ENCODE measurements at regions not wholly inside any gene's neighbourhood (a gene's known extent, or its start where the extent isn't known, plus 50 kb on each side); places are given as distances from the start of the nearest gene placed in this dataset.
A peak's percentile ranks its signal among the peaks of the same experiment; 100 is the strongest.

GRCh38 chr2:43109261-43109743 is 117.1 kb downstream of the ZFP36L2 start:
- peak in 2 of 56 donors; percentile 20 to 58 for DNase-seq

GRCh38 chr2:43107679-43108078 is 118.7 kb downstream of the ZFP36L2 start:
- DNase-seq: no peak

GRCh38 chr2:43106559-43107527 is 119.6 kb downstream of the ZFP36L2 start:
- DNase-seq: peak in 20 of 56 donors; percentile 27 to 69 (median 52)

DNA sequence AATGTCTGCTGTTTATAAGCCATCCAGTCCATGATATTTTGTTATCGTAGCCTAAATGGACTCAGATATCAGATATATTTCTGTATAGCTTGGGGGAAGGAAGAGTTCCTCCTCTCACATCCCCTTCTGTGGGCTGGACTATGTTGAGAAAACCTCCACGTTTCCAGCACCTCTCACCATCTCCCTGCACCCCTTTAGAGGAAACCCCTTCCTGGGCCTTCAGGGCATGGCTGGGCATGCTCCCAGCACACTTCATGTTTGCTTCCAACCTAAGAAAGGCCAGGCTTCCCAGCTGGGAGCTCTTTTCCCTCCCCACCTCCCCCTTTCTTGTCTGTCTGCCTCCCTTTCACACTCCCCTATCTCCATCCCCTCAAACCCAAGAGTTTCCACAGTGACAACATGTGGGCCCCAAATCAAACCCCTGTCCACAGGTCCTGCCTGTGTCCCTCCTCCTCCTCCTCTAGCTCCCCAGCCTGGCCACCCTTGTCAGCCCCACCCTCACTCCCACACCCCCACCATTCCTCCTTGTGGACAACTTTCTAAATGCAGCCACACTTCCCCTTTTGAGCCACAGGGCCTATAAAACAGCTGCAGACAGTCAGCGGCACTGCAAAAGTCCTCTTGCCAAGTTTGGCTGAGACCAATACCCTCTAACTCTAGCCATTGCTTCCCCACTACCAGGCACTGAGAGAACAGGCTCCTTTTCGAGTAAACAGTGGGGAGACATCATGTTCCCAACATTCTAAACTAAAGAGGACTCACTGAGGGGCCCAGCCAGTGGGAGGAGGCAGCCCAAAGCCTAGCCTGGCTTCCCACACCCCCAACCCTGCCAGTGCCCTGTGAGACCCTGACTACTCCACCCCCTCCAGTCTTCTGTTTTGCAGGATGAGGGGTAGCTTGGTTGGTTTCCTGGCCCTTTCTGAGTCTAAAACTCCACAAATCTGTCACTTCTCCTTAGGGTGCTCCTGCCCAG is 120.5 kb downstream of the ZFP36L2 start:
- peak in 11 of 56 donors; percentile 27 to 53 (median 34) for DNase-seq

GRCh38 chr2:43104763-43105162 is 121.6 kb downstream of the ZFP36L2 start:
- DNase-seq: no peak

DNA sequence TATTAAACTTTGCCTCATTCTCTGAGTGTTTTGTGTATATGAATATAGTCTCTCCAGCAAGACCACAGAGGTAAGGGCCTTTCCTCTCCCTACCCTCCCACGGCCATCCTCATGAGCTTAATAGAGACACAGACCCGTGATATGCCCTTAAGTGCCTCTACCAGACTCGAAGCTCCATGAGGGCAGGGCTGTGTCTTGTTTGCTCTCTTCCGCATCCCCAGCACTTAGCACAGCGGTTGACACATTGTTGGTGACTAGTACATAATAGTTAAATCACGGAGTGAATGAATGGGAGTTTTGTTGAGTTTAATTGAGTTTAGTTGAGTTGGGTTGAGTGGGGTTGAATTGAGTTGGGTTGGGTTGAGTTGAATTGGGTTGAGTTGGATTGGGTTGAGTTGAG is 122.3 kb downstream of the ZFP36L2 start:
- DNase-seq: no peak

DNA sequence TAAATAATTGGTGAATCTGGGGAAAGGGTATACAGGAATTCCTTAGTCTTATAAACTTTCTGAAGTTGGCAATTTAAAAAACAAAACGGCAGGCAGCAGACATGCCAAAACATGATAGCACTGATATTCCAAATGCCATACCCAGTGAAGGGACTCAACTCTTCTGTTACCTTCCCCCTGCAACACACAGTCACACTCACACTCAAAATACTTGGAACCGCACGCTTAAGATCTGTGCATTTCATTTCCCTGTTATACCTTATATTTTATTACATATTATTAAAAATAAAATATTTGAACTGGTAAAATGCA is 123.4 kb downstream of the ZFP36L2 start:
- no peak for DNase-seq

- peak in 14 of 56 donors; percentile 23 to 60 (median 42) for DNase-seq
Measured at GRCh38 chr2:43102366-43103092, 123.9 kb downstream of the ZFP36L2 start.

DNA sequence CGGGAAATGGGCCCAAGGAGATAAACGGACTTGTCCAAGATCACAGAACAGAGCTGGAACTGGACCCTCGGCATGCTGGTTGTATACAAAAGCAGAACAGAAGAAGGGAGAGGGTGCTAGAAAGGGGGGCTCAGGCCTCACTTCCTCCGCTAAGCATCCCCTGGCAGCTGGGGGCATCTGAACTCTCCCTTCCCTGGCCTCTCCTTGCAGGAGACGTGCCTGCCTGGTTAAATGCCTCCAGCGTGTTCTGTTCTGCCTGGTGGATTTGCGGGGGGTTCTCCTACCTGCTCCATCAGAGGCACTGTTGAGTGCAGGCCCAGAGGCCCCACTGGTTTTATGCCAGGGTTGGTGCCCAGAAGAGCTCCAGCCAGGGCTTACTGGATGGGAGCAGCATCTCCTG is 124.7 kb downstream of the ZFP36L2 start:
- DNase-seq: peak in 4 of 56 donors; percentile 50 to 68 (median 62)

DNA sequence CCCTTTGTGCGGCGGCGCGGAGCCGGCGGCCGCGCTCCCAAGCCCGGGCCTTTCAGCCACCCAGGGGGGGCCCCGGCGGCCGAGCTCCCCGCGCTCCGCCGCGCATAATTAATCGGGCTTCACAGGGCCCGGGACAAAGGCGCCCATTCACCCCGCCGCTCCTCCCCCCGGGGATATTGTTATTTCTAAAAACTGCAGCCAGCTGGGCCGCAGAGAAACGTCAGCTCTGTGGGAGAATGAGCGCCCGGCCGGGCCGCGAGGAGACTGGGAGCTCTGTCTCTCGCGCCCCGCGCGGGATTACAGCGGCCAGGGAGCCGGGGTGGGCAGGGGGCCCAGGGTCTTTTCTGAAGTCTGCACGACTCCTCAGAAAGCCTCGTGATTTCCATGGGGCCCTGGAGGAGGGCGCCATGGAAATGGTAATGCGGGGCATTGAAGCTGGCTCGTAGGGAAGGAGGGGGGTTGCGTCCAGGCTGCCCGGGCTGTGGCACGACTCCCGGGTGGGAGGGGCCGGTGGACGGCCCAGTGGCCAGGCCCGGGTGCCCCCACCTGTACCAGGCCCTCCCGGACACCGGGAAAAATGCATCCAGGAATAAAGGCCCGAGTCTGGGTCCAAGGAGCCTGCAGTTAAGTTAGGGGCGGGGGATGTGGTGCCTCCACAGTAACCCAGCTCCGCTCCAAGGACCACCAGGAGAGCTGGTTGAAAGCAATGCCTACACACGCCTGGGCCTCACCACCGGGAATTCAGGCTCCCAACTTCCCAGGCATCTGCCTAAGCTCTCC is 125.3 kb downstream of the ZFP36L2 start:
- DNase-seq: peak; percentile 74 to 98 (median 93)

DNA sequence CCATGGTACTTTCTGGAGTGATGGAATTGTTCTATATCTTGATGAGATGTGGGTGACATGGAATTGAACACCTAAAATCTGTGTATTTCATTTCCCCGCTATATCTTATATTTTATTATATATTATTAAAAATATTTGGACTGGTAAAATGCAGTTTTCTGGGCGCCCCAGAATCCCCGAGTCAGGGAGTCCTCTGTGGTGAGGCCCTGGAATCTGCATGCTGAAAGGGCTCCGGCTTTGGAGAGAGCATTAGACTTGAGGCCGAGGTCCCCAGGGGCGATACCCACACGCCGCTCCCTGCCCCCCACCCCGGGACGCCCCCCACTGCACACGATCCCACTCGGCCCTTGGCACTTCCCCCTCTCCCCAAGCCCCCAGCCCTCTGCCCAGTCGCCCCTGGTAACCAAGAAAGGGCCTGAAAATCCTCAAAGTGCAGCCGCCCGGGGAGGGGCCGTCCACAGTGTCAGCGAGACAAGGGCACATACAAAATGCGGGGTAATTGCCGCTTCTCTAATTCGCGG is 126.0 kb downstream of the ZFP36L2 start:
- peak in 2 of 56 donors; percentile 68 to 70 for DNase-seq

- DNase-seq: no peak
Measured at GRCh38 chr2:43099797-43100196, 126.6 kb downstream of the ZFP36L2 start.

DNA sequence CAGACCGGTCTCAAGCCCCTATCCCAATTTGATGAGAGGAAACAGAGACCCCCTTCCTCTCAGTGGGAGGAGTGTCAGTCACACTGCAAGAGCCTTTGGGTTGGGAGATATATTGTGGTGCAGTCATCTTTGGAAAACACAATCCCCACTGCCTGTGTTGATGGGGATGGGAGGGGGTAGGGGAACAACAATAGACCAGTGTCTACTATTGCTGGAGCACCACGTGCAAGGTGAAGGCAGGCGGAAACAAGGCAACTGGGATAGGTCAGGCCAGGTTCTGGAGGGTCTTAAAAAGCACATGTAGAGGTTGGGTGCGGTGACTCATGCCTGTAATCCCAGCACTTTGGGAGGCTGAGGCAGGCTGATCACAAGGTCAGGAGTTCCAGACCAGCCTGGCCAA is 127.9 kb downstream of the ZFP36L2 start:
- DNase-seq: peak in 1 of 56 donors; percentile 33

GRCh38 chr2:43097644-43098408 is 128.6 kb downstream of the ZFP36L2 start:
- peak in 4 of 56 donors; percentile 17 to 47 (median 35) for DNase-seq

DNA sequence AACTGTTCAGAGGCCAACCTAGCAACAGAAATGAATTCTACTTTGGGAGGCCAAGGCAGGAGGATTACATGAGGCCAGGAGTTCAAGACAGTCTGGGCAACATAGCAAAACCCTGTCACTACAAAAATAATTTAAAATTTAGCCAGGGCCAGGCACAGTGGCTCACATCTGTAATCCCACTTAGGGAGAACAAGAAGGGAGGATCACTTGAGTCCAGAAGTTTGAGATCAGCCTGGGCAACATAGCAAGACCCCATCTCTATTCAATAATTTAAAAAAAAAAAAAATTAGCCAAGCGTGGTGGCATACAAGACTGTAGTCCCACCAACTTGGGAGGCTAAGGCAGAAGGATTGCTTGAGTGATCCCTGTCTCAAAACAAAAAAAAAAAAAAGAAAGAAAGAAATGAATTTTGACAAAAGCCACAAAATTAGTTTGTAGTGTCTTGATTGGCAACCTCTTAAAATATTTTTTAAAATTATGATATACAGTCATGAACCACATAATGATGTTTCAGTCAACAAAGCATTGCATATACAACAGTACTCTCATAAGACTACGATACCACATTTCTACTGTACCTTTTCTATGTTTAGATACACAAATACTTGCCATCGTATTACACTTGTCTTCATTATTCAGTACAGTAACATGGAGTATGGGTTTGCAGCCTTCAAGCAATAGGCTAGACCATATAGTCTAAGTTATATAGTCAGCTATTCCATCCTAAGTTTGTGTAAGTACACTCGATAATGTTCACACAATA is 130.7 kb downstream of the ZFP36L2 start:
- DNase-seq: no peak

- DNase-seq: no peak
Measured at GRCh38 chr2:43092520-43093179, 133.8 kb downstream of the ZFP36L2 start.

GRCh38 chr2:43090317-43090716 is 136.1 kb downstream of the ZFP36L2 start:
- DNase-seq: no peak

Data from amygdala (tissue), 56 donors.